ENCODE measurements at regions not wholly inside any gene's neighbourhood (a gene's known extent, or its start where the extent isn't known, plus 50 kb on each side); places are given as distances from the start of the nearest gene placed in this dataset.

DNA sequence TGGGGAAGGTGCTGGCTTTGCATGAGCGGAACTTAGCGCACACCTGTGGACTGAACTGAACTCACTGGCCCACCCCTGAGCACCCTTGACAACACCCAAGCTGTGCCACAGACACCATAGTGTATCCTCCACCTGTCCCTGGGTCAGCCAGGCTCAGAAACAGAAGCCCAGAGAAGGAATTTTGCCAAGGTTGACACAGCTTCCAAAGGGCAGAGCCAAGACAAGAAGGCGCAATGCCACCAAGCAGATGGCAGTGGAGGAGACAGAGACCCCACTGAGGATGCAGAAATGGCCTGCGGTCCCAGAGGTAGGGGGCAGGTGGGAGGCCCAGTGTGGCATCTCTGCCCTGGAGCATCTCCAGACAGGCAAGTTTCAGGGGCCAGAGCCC is 169.0 kb downstream of the ENGASE start:
- TF ChIP-seq, protein P1, sequence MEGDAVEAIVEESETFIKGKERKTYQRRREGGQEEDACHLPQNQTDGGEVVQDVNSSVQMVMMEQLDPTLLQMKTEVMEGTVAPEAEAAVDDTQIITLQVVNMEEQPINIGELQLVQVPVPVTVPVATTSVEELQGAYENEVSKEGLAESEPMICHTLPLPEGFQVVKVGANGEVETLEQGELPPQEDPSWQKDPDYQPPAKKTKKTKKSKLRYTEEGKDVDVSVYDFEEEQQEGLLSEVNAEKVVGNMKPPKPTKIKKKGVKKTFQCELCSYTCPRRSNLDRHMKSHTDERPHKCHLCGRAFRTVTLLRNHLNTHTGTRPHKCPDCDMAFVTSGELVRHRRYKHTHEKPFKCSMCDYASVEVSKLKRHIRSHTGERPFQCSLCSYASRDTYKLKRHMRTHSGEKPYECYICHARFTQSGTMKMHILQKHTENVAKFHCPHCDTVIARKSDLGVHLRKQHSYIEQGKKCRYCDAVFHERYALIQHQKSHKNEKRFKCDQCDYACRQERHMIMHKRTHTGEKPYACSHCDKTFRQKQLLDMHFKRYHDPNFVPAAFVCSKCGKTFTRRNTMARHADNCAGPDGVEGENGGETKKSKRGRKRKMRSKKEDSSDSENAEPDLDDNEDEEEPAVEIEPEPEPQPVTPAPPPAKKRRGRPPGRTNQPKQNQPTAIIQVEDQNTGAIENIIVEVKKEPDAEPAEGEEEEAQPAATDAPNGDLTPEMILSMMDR (conservative IDR thresholded peaks at IDR 0.05): no peak
- no peak for TF ChIP-seq ZFX (IDR thresholded peaks at IDR 0.05)

Measured in C4-2B (cell line).